Muscle of arm (tissue), 1 donor: ENCODE measurements at regions not wholly inside any gene's neighbourhood (a gene's known extent, or its start where the extent isn't known, plus 50 kb on each side); places are given as distances from the start of the nearest gene placed in this dataset.
"Not testable (repeated sequence)": the region's sequence is repeated elsewhere in the genome, so short reads cannot be mapped to it uniquely, and the experiment has no call there.

Experiments used
- DNase-seq: peaks from one replicate; pipeline ENCODE4 v3.0.0-alpha.2; 2013

DNA sequence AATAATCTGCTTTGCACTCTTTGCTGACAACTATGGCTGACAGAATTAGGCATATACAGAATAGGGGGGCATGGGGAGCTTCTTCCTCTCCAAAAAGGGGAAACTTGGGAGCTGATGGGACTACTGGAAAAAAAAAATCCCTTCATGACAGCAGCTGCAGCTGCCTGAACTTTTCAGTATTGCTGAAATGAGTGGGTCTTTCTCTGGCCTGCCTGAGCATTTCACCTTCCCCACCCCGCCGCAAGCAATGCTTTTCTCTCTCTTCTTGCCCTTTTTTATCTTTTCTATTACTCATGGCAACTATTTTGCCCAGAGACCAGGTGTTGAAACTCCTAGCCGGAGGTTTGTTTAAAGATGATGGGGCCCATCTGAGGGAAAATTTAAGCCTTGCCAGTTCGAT lies 244.9 kb downstream of the SEMA3D start:
- no peak for DNase-seq

DNA sequence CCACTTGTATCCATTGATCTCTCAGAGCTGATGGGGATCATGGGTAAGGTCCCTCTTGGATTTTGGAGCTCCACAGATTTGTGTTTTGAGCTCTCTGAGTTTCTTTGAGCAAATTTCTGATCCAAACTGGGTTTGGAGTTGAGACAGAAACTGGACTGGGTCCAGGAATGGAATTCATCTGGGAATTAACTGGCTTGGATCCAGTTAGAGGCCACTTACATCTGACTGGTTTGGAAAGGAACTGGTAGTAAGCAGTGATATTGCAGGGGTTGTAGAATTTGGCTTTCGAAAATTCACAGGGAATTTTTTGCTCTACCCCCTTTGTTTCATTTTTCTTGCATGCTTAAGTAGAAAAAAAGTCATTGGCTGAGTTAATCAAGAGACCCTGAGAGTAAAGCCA lies 245.6 kb downstream of the SEMA3D start:
- no peak for DNase-seq

DNA sequence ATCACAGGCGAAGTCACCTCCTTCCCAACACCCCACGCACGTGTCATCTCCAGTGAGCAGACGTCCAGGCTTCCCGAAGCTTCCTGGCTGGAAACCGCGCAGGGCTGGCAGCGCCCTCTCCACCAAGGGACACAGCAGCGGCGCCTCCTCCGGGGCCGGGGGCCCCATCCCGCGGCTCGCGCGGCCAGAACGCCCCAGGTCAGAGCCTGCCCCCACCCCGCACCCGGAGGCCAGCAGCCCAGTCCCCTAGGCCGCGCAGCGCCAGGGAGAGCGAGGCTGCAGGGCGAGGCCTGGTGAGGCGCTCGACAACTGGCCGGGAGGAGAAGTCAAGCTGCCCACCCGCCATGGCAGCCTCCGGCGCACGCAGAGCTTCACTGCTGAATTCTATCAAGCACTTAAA lies 247.0 kb downstream of the SEMA3D start:
- no peak for DNase-seq

DNA sequence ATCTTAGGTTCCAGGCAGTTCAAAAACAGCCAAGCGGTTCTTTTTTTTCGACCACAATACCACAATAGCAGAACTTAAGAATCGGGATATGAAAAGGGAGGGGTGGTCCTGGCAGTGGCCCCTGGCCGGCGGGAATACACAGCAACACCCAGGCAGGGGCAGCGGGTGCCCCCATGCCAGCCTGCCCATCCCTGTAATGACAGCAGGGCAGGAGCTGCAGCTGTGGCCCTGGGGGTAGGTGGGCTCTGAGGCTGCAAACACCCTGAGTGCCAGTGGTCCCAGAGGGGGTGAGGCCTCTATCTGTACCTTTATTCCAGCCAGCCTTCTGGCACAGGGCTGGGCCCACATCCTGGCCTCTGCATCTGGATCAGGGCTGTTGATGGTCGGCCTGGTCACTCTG lies 247.4 kb downstream of the SEMA3D start:
- DNase-seq = no peak

DNA sequence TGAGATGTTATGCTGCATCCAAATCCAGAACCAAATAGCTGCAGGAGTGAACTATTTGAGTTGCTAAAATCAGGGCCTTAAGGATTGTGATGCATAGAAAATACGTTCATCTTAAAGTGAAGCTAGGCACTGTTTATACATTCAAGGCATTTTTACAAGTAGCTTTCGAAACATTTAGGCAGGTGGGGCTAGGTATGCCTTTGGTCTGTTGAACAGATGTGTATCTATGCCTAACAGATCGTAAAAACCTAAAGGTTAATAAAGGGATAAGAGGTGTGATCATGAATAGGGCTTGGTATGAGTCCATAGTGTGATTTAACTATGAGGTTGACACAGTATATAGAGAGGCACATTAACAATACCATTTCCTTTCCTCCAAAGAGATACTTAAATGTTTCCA lies 262.5 kb downstream of the SEMA3D start:
- no peak for DNase-seq

DNA sequence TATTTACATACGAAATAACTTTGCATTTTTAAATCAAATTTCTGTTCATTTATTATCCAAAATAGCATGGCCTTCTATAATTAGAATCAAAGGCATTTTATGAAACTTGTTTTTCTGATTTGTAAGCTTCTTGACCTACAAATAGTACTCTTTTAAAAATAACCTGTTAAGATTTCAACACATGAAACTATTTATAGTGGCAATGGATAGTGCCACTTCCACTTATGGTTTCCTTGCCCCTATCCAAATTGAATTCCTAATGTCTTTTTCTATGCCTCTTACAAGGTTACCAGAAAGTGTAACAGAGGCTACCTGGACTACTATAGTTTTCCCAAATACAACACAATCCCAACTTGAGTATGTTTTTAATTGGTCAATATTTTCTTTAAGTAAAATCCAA lies 263.5 kb downstream of the SEMA3D start:
- no peak for DNase-seq

DNA sequence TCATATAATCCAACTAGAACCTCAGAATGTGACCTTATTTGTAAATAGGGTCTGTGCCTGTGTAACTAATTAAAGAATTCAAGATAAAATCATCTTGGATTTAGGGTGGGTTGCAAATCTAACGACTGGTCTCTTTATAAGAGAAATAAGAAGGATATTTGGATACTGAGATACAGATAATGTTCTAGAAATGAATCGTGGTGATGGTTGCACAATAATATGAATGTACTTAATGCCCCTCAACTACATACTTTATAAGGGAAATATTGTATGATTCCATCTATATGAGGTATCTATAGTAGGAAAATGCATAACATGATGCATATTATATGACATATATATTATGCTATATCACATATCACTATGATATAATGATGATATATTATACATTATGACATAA lies 265.7 kb downstream of the SEMA3D start:
- DNase-seq = no peak

DNA sequence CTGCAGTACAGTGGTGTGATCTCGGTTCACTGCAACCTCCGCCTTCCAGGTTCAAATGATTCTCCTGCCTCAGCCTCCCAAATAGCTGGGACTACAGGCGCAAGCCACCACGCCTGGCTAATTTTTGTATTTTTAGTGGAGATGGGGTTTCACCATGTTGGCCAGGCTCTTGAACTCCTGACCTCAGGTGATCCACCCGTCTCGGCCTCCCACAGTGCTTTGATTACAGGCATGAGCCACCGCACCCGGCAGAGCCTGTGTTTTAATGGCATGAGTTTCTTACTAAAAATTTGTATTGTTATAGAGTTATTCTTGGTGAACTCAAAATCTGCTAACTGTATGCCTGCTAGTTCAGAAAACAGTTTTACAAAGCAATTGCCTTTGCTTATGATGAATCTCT lies 269.9 kb downstream of the SEMA3D start:
- not testable (repeated sequence) for DNase-seq

DNA sequence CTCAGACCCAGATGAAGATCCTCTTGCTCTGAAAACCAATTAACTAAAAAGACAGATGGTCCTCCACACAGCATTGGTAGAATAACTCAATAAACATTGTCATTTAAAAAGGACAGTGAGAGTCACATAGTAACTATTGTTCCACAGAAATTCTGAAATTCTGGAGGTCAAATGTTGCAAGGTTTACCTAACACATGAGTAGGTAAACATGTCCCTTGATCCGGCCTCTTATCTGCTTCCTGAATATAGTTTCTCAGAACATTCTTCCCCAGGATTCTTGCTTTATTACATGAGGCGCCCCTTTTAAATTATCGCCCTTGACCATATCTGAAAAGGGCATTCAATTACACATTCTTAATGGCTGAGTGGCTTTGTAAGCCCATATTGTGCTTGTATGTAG lies 270.7 kb downstream of the SEMA3D start:
- no peak for DNase-seq

DNA sequence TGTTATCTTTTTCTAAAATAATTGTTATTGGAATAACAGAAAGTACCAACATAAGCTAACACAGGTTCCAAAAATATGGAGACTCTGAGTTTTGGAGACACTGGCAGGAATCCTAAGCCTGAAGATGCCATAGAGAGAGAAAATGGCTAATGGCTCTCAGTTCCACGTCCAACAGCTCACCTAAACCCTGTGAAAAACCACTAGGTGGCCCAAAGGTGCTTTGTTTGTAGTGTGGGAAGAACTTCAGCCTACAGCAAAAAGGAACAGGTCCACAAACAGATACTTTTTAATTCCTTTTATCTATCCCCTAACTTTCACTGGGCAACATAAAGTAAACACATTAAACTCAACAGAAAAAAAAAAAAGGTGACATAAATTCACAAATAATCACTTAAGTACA lies 272.3 kb downstream of the SEMA3D start:
- DNase-seq = no peak

DNA sequence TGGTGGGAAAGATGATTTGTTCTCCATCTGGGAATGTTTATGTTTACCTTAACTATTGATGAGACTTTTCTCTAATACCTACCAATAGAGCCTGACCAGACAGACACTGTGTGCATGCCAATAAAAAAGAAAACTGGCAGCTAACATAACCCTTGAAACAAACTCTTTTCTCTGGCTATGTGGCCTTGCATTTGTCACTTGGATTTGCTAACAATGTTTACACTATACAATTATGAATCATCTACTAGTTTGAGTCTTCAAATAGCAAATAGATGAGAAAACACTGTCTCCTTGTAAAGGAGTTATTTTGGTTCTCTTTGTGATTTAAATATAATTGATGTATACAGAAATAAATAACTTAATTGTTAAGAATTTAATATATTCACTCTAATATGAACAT lies 273.1 kb downstream of the SEMA3D start:
- no peak for DNase-seq

DNA sequence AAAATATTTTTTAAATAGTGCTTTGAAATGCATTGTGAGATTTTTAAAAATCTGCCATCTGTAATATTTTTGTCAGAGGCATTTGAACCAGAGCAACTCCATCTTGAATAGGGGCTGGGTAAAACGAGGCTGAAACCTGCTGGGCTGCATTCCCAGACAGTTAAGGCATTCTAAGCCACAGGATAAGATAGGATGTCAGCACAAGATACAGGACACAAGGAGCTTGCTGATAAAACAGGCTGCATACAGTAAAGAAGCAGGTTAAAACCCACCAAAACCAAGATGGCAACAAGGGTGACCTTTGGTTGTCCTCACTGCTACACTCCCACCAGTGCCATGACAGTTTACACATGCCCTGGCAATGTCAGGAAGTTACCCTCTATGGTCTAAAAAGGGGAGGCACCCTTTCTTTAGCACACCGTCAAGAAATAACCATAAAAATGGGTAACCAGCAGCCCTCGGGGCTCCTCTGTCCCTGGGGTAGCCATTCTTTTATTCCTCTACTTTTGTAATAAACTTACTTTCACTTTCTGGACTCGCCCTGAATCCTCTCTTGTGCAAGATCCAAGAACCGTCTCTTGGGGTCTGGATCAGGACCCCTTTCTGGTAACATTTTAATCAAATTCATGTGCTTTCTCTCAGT lies 273.7 kb downstream of the SEMA3D start:
- DNase-seq = no peak

DNA sequence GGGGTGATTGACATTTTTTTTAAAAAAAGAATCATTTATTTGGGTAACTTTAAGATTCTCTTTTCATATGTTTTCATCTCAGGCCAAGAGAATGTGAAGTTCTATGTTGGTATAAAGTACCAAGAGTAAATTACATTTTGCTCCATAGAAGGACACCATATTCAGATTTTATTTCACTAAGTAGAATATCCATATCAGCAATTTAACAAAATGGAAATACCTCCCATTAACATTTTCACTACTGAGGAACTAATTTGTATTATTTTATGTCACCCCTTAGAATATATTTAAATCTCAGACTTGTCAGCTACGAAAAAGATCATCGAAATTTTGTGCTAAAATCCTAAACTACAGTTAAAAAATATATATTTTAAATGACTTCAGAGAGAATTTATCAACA lies 274.3 kb downstream of the SEMA3D start:
- DNase-seq = no peak

DNA sequence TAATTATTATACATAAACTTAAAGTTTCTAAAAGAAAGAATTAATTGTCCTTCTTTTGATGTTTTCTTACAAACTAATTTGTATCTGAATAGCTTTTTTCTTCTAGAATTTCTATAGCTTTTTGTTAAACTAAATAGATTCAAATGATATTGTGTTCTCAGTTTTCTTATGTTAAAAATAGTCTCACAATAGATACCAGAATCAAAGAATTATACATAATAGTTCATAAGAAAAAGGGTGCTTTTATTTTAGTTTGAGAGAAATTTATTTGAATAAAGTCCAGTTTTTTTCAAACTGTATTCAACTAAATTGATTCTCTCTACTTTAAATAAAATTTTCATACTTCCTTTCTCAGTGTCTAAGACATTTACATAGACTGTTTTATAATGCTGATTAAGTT lies 274.8 kb downstream of the SEMA3D start:
- no peak for DNase-seq

DNA sequence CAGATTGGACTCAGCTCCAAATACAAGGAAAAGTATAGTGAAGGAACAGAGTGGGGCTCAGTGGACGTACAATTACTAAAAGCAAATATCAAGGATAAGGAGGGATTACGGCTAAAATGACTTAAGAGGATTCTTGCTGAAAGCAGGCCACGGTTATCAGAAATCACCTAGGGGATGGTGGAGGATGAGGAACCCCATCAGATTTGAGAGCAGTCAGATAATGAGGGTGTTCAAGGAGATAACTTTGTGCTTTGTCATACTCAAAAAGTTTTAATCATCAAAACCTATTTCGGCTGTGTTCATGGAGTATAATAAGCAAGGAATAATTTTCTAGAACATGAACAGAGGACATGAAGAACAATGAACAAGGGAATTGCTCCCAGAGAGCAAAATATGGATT lies 275.8 kb downstream of the SEMA3D start:
- no peak for DNase-seq

DNA sequence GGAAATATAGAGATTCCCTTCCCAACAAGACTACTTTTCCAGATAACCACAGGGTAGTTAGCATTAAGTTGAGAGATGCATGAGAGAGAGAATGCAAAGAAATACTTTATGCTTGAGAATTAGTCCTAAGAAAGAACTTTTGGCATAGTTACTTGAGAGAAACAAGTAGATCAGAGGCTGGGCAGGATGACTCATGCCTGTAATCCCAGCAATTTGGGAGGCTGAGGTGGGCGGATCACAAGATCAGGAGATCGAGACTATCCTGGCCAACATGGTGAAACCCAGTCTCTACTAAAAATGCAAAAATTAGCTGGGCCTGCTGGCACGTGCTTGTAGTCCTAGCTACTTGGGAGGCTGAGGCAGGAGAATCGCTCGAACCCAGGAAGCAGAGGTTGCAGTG lies 276.5 kb downstream of the SEMA3D start:
- DNase-seq = not testable (repeated sequence)

DNA sequence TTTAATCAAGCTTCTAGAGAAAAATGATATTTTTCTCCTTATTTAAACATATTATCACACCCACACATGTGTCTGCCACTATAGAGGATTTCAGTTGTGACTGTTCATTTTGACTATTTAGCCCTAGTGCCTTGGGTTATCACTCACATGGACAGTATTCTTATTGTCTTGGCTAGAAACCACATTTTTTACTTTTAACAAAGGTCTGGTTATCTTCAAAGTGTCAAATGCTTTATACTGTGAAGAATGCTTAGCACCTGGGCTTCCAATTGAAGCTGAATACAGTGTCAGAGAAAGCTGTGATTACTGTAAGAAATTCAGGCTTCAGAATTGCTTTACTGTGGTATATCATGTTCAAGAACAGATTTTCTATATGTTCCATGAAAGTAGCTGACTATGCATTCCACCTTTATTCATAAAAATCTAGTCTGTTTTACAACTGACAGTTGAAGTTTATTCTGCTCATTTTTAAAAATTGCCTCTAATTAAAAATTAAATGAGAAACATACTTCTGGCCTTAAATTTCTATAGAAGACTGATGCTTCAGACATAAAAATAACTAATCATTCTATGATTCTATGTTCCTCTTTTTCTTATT lies 278.6 kb downstream of the SEMA3D start:
- DNase-seq = no peak

DNA sequence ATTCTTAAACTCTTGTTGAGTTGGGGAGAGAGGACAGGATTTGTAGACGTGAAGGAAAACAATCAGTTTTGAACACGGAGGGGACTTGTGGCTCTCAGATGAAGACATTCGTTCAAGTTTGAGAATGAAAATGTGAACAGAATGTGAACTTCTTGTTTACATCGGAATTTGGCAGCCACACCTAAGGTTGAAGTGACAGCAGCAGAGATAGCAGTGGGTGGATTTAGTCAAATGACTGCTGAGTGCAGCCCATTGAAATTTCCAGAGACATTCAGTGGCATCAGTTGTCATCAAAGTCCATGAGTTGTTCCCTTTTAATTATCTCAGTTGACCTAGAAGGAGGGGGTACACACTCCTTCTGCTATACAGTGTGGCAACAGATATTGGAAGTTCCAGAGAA lies 280.0 kb downstream of the SEMA3D start:
- DNase-seq = no peak

DNA sequence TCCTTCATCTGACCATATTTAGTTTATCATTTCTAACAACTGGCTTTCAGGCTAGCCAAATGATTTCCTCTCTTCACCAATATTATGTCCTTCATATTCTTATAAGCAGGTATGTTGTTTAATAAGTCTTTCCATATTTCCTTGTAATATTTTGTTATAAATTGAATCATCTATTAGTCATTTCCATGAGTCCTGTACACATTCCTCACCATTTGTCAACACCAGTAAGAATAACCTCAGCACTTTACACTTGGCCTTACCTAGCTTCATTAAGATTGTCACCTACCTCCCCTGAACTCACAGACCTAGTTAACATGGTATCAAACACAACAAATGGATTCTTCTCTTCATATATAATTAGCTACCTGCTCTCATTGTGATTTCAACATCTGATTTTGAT lies 282.3 kb downstream of the SEMA3D start:
- DNase-seq = no peak

DNA sequence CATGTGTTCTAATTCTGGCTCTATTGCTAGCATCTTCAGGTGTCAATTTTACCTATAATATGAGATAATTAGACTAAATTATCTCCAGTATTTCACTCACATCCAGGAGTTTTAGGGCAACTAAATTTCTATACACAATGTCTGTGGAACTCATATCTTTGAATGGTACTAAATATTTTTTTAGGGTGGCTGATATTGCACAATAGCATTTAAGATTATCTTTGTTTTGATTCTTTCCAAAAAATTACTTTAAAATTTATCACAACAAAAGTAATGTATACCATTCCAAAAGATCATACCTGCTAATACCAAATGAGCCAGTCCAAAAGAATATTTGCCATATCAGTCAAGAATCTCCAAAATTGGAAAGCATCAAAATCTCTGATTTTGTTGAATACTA lies 285.5 kb downstream of the SEMA3D start:
- no peak for DNase-seq

DNA sequence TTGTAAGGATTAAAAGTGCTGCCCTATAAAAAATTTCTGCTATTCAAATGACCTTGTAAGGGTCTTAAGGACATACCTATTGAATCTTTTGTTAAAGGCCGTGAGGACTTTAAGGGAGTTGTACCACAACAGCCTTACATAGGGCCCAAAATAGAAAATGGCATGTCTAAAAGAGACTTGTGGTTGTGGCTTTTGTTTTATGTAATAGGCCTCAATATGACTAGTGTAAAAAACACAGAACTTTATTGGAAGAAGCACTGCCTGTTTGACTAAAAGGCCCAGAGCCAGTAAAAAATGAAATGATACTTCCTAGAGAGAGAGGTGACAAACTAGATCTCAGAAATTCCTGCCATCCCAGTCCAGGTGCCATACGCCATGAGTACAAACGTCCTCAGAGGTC lies 286.6 kb downstream of the SEMA3D start:
- DNase-seq = no peak

DNA sequence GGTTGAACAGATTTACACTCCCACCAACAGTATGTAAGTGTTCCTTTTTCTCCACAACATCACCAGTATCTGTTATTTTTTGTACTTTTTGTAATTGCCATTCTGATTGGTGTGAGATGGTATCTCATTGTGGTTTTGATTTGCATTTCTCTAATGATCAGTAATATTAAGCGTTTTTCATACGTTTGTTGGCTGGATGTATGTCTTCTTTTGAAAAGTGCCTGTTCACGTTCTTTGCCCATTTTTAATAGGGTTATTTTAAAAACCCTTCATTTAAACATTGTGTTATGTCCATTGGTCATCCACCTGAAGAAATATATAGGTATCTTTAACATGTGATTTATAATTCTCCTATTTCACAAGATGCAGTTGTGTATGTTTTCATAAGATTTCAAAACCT lies 291.3 kb downstream of the SEMA3D start:
- DNase-seq = no peak

DNA sequence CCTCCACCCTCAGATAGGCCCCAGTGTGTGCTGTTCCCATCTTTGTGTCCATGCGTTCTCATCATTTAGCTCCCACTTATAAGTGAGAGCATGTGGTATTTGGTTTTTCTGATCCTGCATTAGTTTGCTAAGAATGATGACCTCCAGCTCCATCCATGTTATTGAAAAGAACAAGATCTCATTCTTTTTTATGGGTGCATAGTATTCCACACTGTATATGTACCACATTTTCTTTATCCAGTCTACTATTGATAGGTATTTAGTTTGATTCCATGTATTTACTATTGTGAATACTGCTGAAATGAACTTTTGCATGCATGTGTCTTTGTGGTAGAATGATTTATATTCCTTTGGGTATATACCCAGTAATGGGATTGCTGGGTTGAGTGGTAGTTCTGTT lies 303.3 kb downstream of the SEMA3D start:
- not testable (repeated sequence) for DNase-seq

DNA sequence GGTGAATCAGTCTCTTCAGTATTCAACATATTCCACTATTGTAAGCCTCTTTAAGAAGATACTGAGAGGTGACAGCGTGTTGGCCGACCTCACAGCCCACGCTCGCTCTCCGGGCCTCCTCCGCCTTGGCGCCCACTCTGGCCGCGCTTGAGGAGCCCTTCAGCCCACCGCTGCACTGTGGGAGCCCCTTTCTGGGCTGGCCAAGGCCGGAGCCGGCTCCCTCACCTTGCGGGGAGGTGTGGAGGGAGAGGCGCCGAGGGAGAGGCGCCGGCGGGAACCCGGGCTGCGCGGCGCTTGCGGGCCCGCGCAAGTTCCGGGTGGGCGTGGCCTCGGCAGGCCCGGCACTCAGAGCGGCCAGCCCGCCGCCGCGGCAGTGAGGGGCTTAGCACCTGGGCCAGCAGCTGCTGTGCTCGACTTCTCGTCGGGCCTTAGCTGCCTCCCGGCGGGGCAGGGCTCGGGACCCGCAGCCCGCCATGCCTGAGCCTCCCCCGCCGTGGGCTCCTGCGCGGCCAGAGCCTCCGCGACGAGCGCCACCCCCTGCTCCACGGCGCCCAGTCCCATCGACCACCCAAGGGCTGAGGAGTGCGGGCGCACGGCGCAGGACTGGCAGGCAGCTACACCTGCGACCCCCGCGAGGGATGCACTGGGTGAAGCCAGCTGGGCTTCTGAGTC lies 306.4 kb downstream of the SEMA3D start:
- DNase-seq = not testable (repeated sequence)
